ENCODE measurements at regions not wholly inside any gene's neighbourhood (a gene's known extent, or its start where the extent isn't known, plus 50 kb on each side); places are given as distances from the start of the nearest gene placed in this dataset.
A peak's percentile ranks its signal among the peaks of the same experiment; 100 is the strongest.

DNA sequence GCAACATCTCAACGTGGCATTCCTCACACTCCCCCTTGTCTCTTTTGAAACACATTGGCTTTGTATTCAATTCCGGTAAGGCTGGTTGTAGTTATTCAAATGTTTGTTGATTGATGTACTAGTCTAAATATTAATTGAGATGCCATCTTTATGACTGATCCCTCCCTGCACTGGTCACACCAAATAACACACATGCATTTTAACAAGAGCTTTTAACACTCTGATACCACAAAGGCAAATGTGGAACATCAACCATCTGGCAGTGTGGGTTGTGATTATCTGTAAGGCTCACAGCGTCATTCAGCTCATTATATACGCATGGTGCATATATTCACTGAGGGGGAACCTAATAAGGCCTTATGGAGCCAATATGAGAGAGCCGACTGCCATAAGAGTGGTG, 305.0 kb downstream of the TENT4A start:
- no peak for DNase-seq

DNA sequence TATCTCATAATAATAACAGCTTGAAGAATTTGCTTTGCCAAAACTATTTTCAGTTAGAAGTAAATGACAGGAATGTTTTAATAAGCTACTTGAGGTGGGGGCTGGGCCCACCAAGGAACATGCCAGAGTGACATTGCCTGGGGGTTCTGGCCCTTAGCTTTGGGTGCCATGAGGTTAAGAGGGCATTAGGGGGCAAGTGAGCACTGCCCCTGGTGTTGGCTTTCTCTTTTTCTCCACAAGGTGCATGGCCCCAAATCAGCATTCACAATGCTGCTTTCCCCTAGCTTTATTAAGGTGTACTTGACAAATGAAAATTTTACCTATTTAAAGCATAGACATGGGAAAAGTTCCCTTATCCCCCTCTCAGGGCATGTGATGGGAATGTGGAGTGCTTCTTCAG, 305.4 kb downstream of the TENT4A start:
- DNase-seq: no peak

DNA sequence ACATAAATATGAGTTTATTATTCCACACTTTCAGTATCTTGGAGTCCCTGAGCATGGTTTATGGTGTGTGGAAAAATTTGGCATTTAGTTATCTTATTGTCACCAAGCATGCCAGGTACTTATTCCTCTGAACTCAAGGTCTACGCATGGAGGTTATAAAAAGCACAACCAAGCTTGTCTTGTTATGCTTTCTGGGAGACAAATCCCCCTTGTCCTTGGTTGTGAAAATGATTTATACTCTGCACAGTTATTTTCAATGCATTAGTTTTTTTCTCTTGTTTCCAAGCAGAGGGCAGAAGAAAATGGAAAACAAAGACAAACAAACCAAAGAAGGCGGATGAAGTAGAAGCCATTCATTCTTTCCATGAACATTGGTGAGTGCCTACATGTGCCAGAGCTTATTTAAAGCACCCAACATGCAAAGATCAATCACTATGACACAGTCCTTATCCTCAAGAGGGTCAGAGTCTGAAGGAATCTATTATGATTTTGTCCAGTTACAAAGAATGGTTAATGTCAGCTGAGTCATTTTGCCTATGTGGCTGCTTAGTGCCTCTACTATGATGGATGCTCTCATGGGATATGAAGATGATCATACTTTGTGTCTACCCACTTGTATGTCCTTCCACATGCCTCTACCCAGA, 323.1 kb downstream of the TENT4A start:
- DNase-seq: peak; percentile 18

DNA sequence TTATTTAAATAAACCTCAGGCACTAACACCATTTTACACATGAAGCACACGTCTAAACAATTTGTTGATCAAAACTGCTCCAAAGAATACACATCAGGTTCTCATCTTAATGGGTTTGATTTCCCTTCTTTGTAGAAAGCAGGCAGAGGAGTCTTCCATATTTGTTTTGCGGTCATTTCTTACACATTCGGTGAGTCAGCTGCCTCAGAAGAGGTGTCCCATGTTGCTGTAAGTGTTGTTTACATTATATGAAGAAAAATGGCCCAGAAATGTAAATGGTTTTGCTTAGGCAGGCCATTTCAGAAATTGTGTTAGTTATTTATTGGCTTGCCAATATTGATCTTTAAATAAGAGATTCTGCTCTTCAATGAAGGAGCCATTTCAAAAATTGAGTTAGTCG, 325.8 kb downstream of the TENT4A start:
- no peak for DNase-seq

DNA sequence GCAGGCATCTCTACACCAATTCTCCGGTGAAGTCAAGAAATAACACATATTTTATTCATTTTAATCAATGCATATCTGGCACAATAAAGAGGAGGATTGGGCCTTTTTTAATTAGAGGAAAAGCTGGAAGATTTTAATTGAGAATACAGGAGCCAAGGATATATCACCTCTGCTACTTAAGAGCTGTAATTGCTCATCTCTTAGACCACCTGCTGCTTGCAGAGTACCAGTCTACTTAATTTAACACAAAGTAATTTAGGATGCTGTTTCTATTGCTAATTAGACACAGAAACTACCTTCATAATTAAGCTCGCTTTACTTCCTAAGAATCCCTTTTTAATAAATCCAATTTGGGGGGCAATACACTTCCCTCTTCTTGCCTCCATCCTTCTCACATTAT, 326.9 kb downstream of the TENT4A start:
- no peak for DNase-seq

DNA sequence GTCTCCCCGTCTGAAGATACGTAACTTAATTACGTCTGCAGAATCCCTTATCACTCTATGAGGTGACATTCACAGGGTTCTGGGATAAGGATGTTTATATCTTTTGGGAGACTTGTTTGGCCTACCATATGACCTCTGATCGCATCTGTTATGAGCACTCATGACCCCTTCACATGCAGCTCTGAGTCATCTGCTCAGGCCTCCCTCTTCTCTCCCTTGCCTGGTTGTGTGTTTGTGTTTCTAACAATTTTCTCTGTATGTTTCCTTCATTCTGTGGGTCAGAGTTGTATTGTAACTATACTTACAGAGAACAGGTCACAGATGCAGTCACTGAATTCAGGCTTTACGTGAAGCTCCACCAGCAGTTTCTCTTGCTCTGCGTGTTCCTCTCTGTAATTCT, 330.6 kb downstream of the TENT4A start:
- DNase-seq: no peak

DNA sequence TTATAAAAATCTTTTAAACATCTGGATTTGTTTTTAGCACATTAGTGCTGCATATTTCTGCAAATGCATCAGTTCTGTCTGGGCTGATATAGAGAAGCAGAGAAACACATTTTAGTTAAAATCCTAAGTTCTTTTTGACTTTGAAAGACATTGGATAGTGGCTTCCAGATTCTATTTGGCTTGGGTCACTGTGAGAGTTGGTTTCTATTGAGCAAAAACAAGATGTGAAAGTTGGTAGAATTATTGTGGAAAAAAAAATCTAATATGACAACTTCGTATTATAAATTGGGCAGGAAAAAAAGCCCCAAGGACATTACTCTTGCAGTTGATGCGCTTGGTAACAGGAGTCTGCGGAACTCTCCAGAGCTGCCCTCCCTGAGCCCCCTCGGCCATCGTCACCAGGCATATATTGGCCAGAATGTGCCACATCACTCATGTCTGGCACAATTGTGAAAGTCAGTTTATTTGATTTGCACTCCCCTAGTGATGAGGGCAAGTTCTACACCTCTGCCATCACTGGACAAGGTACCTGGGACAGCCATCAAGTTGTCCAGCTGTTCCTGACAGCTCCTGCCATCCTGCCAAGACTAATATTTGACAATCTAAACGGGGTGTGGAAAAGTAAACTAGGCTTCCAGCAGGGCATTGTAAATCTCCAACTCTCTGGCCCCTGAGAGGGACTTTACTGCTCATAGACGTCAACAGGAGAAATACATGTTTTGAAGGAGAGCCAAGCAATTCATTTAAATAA, 334.5 kb downstream of the TENT4A start:
- peak; percentile 37 for DNase-seq

DNA sequence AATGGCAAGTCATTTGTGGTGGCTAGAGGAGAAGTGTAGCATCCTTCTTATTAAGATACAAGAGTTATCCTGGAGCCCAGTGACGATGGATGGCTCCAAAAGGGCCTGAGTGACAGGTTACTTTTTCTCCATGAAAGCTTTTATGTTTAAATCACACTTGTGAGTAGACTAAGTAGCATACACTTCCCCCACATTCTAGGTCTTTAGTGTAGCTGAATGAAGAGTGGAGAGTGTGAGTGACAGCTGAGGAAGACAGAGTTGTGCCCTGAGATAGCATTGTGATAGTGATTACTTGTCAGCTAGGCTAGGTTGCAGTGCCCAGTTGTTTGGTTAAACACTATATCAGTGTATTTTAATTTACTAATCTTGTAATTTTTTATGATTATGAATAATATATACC, 337.8 kb downstream of the TENT4A start:
- no peak for DNase-seq

DNA sequence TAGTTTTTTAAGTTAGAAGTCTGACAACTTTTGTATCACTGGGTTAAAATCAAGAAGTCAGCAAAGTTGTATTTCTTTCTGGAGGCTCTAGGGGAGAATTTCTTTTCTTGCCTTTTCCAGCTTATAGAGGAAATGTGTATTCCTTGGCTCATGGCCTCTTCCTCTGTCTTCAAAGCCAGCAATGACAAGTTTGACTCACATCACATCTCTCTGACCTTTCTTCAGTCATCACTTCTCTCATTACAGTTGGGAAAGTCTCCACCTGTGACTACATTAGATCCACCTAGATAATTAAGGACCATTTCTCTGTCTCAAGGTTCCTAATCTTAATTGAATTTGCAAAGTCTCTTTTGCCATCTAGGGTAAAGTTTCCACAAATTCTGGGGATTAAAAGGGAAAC, 339.9 kb downstream of the TENT4A start:
- no peak for DNase-seq

DNA sequence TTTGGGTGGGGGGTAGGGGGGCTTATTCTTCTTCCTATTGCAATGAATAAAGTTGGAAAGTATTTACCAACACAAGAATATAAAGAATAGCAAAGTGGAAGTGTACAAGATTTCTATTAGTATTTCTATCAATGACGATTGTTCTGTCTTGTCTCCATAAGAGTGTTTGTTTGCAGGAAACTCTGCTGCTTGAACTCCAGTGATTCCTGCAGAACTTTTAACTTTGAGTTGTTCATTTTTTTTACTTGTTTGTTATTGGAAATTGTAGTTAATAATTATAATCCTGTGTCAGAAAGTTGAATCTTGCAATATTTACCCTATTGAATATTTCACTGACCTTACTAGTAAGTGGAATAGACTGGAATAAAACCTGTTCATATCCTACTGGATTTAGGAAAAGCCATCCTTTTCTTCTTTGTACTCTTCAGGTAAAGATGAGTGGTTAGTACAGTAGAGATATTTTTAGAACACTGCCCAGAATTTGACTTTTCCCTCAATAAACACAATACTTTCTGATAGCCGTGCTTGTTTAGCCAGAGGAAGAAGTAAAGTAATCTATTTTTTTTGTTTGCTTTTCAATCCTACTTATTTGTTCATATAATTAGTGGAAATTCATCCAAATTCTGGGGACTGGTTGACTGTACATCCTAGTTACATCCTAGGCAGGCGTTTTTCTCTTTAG, 340.4 kb downstream of the TENT4A start:
- DNase-seq: no peak

DNA sequence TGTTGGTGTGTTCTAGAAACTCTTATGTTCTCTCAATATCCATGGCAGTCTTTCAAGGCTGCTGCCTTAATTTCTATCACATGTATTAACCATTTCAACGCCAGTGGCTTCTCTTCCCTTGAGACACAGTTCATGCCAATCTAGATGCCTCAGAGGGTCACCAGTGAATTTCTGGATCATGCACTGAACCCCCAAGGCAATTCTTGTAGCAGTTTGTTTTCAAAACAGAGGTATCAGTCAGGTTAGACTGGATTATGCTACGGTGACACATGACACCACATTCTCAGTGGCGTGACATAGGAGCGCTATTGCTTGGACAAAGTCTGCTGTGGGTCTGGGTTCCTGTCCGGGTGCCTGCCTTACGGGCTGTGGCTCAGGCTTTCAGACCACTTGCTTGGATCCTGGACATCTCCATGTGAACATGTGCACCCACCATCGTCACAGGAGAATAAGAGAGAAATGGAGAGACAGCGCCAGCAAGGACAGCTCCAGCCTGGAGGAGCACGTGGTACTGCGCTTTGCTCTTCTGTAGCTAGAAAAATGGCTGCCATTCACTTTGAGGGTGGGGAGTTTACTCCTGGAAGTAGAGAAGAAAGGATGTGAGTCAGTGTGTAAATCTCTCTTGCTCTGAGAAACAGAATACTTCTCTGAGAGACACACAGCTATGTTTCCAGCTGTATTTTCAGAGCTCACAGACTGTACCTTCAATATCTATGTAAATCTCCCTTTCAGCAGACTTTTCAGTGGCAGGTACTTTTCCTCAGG, 329.3 kb upstream of the ADCY2 start:
- no peak for DNase-seq

DNA sequence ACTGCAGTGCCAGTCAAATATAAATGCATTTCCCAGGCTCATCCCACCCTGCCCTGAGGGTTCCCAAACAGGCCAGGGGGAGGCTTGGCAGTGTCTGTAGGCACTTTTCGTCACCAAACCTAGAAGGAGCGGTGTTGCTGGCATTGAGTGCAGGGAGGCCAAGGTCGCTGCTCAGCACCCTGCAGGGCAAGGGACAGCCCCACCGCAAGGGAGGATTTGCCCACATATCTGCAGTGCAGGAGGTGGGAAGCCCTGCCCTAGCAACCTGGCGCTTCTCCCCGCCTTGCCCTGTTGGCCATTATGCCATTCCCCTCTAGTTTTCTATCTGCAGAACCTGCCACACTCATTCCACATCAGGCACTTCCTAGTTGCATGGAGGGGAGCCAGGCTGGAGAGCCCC, 327.8 kb upstream of the ADCY2 start:
- DNase-seq: no peak

DNA sequence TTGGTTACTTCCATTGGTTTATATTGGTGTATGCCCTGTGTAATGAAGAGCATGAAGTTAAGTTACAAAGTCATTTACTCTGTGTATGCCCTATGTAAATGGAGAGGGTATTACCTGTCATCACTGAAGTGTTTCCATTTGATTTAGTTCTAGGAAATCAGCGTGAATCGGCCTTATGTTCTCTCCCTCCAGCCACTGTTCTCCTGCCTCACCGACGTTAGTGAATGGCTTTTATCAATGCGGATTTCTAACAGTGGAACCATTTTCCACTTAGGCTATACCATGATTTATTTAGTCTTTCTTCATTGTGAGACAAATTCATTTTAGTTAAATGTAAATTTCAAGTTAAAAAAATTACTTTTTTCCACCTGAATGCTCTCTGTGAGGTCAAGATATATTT, 327.0 kb upstream of the ADCY2 start:
- DNase-seq: no peak

DNA sequence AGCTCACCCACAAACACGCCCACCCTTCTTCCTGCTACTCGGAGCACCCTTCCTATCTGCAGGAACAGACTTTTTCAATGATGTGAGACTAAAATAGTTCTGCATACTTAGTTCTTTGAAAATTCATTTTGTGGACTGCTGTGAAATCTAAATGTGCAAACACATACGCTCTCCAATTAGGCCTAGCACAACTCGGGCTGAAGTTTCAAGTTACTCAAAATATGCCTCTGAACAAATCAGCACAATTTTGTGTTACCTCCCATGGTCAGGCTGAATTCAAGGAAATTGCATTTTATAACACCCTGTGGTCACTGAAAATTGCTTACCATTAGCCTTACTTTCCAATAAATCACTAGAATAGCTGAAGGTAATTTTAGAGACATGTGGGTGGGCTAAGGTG, 323.8 kb upstream of the ADCY2 start:
- DNase-seq: no peak

DNA sequence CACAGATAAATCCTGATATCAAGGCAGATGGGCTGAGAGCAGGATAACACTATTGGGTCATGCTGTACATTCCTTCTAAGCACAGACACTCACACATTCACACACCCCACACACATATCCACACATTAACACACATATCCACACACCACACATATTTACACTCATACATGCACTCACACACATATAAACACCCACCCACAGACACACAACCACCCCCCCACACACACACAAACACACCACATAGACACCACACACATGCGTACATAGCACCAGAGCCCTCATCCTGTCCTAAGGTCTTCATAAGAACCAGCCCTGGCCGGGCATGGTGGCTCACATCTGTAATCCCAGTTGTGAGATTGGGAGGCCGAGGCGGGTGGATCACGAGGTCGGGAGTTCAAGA, 322.3 kb upstream of the ADCY2 start:
- DNase-seq: no peak

DNA sequence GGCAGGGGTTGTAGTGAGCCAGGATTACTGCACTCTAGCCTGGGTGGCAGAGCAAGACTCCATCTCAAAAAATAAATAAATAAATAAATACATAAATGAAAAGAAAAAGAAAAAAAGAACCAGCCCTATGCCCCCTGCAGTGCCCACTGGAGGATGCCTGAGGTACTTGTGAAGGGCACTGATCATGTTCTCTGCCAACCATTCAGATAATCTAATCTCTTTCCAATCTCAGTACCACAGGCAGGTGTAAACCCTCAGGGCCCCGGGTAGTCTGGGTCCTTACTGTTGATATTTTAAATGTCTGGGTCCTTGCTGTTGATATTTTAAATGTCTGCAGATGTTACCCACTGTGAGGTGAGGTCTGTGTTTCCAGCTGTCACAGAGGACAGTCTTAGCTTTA, 321.8 kb upstream of the ADCY2 start:
- DNase-seq: no peak

DNA sequence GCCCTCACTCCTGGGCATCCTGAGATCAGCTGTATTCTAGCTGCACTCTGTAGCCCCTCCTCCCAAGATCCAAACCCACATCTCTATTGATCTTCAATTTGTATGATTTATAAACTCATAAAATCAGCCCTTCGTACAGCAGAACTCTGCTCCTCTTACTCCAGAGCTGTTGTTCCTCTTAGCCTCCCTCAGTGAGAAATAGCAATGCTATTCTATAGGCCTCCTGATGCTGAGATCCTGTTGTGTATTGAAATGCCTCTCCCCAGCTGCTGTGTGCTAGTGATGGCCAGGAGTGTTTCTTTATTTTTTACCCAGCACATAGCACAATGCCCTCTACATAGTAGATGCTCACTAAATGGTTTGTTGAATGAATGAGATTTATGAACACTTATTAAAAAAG, 320.5 kb upstream of the ADCY2 start:
- DNase-seq: no peak

DNA sequence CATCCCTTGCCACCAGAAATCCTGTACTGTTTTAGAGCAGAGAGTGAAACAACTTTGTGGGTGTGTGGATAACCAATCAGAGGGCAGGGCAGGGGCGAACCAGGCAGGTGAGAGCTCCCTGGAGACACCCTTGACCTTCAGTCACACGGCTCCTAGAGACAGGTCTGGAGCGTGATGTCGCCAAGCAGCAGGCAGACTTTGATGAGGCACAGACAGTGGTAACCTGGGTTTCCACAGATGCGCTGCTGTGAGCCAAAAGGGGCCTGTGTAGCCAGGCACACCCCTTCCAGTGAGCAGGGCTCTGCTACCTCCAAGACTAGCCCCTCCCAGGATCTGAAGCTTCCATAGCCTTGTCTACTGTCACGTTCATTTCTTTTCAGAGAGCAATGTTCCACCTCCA, 317.8 kb upstream of the ADCY2 start:
- no peak for DNase-seq

DNA sequence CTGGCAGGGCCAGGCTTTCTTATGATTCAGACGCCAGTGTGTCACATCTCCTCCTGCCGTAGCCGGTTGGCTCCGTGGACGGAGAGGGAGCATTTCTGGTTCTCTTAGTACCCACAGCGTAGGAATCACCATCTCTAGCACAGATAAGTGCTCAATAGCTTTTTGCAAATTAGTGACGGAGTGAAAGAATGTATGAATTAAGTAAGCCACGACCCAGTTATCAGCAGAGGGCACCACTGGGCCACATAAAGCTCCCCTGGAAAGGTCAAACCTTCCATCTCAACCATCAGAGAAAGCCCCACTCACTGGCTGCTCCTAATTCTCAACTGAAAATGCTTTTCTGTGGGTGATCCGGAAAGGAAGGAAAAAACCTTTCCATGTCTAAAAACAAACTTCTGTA, 317.0 kb upstream of the ADCY2 start:
- DNase-seq: no peak

DNA sequence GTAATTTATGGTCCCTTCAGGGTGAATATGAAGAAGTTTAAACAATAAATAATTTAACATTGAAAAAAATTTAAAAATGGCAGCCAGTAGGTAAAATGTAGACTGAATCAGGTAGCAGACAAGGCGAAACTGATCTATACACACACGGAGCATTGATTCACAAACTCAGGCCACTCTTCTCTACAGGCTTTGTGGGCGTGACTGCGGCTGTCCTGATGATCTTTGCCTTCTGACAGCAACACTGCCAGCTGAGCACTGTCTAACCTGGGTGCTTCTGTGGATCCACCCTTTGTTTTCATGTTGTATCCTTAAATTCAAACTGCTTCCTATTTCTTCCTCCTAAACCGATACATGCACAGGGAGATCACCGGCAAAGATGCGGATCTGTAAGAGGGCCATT, 315.4 kb upstream of the ADCY2 start:
- no peak for DNase-seq

DNA sequence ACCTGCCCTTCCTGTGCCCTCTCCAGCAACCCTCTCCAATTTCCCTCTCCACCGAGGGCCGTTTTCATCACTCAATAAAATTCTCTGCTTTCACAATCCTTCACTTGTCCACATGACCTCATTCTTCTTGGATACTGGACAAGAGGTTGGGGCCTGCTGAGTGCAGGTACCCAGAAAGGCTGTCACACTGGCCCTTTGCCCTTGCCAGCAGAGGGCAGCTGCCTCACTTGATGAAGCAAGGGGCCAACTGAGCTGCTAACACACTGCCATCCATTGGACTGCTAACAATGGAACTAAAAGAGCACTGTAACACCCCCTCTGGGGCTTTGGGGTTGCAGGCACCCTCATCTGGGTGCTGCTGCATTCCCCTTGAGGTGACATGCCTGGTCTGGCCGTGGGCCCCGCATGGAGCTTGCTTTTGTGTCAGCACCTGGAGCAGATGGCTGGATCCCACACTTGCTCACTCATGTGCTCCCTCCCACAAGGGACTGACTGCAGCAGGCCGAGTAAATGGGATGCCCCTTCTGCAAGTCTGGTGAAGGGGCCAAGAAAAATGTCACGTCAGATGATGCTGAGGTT, 308.1 kb upstream of the ADCY2 start:
- no peak for DNase-seq

DNA sequence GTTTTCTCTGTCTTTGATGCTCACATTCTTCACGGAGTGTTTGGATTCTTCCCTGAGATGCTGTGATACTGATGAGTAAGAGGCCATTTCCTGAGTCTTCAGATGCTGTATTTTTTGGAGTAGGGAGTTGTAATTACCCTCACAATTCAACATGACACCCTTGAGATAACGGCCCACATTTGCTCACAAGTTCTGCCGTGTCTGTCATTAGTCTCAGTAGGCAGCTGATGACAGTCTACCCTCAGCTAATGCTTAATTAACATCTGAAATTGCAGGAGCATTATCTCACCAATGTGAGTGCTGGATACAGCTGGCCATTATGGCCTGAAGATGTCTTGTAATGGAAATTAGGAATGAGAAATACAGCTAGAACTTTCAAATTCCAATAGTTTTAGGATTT, 307.1 kb upstream of the ADCY2 start:
- DNase-seq: no peak

DNA sequence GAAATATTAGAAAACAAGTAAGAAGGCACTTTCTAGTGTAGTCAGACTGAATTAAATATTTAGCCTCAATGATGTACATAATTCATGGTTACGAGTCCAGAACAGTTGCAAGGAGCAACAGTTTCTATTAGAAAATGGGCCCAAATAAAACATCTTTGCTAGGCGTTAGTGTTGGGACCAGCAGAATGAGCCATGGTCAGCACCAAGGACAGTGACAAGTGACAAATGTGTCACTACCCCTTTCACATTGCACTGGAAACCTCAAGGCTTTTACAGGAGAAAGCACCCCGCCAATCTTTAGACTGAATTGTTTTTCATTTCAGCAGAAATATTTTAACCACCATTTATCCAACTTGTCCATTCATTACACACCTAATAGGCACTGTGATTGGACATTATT, 301.3 kb upstream of the ADCY2 start:
- no peak for DNase-seq

Data from DMS79 (cell line).